ENCODE measurements at regions not wholly inside any gene's neighbourhood (a gene's known extent, or its start where the extent isn't known, plus 50 kb on each side); places are given as distances from the start of the nearest gene placed in this dataset.
"Not testable (repeated sequence)": the region's sequence is repeated elsewhere in the genome, so short reads cannot be mapped to it uniquely, and the experiment has no call there.

GRCh38 chr2:8254214-8254613 lies 427.6 kb upstream of the ID2 start:
- Mint-ChIP-seq H3K9me3 (peaks cover 0 to 10% (median 5%) of the 10 kb centered on the region in 9 donors), H3K4me1 (peaks cover 5 to 15% (median 10%) of the 10 kb centered on the region in 4 donors)
- H3K27ac Mint-ChIP-seq, DNase-seq, H3K4me3 Mint-ChIP-seq, H3K27me3 Mint-ChIP-seq, POLR2A ChIA-PET, ATAC-seq, H3K36me3 Mint-ChIP-seq: not testable (repeated sequence)

DNA sequence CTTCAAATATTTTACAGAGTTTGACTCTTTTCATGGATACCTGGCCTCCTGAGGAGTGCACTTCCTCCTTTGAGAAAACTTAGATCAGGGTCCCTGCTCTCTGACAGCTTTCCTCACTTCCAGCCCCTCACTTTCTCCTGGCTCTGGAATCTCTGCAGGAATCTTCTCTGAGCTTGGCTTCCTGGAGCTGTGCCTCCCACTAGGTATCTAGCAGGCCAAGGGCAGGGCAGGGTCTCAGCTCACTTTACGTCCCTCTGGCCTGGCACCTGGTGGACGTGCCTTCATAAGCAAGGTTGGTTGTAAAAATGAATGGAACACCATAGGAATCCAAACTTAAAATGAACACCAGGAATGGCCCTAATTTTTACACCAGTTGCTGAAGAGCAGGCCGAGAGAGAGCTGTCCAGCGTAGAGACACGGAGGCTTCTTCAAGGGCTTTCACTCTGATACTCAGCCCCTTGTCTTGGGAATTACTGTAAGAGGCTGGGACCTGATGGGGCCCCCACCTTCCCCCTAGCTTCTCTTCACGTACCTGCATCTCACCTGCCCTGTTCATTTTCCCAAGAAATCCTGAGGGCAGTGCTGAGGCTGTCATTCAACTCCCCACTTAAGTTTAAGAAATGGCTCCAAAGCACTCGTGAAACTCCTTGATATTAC lies 426.9 kb upstream of the ID2 start:
- Mint-ChIP-seq H3K4me1 (peaks cover 5 to 18% (median 10%) of the 10 kb centered on the region in 4 donors), H3K27ac (peak overlapping the region in 1 of 10 donors; percentile 32), H3K4me3 (no peak overlapping the region), H3K27me3 (peaks cover 0 to 7% (median 0%) of the 10 kb centered on the region in 5 donors), H3K9me3 (peaks cover 0 to 10% (median 5%) of the 10 kb centered on the region in 9 donors), H3K36me3 (peaks cover 0 to 2% (median 0%) of the 10 kb centered on the region in 3 donors)
- ATAC-seq (no peak), DNase-seq (no peak)
- POLR2A ChIA-PET, result no interaction called here

- POLR2A ChIA-PET, result no interaction called here
- H3K27me3 Mint-ChIP-seq, result peaks cover 0 to 5% (median 0%) of the 10 kb centered on the region in 5 donors
- no peak for DNase-seq
These were observed 426.4 kb upstream of the ID2 start for GRCh38 chr2:8255448-8255800.

DNA sequence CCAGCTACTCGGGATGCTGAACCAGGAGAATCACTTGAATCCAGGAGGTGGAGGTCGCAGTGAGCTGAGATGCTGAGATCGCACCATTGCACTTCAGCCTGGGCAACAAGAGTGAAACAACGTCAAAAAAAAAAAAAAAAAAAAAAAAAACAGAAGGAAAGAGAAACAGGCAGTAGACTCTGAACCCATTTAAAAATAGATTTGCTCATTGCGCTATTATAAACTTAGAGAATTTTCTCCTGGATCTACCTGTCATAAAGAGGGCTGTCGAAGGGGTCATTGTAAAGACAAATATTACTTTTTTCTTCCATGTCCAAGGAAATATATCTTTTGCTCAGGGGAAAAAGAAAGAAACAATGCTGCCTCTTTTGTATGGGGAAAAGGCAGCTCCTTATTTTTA lies 425.0 kb upstream of the ID2 start:
- H3K4me1 Mint-ChIP-seq, result peaks cover 6 to 16% (median 10%) of the 10 kb centered on the region in 4 donors
- DNase-seq (no peak), ATAC-seq (no peak)
- no peak overlapping the region for H3K4me3 Mint-ChIP-seq
- H3K9me3 Mint-ChIP-seq, result peaks cover 0 to under 1% (median 0%) of the 10 kb centered on the region in 9 donors
- peaks cover 0 to 4% (median 0%) of the 10 kb centered on the region in 5 donors for H3K27me3 Mint-ChIP-seq
- H3K27ac Mint-ChIP-seq, result no peak overlapping the region
- H3K36me3 Mint-ChIP-seq, result no peaks in the 10 kb centered on the region
- POLR2A ChIA-PET, result no interaction called here

More at GRCh38 chr2:8255448-8255800, 426.4 kb upstream of the ID2 start:
- H3K36me3 Mint-ChIP-seq, result no peaks in the 10 kb centered on the region
- H3K9me3 Mint-ChIP-seq, result peaks cover 0 to 6% (median 4%) of the 10 kb centered on the region in 9 donors
- ATAC-seq, result no peak
- H3K4me1 Mint-ChIP-seq, result peaks cover 6 to 19% (median 10%) of the 10 kb centered on the region in 4 donors
- H3K27ac Mint-ChIP-seq, result no peak overlapping the region
- H3K4me3 Mint-ChIP-seq, result no peak overlapping the region

- DNase-seq (no peak), ATAC-seq (no peak)
- Mint-ChIP-seq H3K27me3 (peaks cover 0 to 4% (median 0%) of the 10 kb centered on the region in 5 donors), H3K9me3 (no peaks in the 10 kb centered on the region), H3K4me1 (peaks cover 6 to 16% (median 10%) of the 10 kb centered on the region in 4 donors), H3K4me3 (no peak overlapping the region), H3K36me3 (no peaks in the 10 kb centered on the region), H3K27ac (no peak overlapping the region)
- POLR2A ChIA-PET, result no interaction called here
These were observed 424.4 kb upstream of the ID2 start for GRCh38 chr2:8257502-8257901.

- Mint-ChIP-seq H3K27ac (no peak overlapping the region), H3K9me3 (no peaks in the 10 kb centered on the region), H3K4me1 (peaks cover 6 to 14% (median 10%) of the 10 kb centered on the region in 4 donors), H3K27me3 (peaks cover 0 to 4% (median 0%) of the 10 kb centered on the region in 5 donors), H3K4me3 (no peak overlapping the region), H3K36me3 (no peaks in the 10 kb centered on the region)
- ATAC-seq (no peak), DNase-seq (no peak)
- POLR2A ChIA-PET, result no interaction called here
These were observed 423.4 kb upstream of the ID2 start for GRCh38 chr2:8258406-8258805.

- H3K36me3 Mint-ChIP-seq, result no peaks in the 10 kb centered on the region
- no peaks in the 10 kb centered on the region for H3K9me3 Mint-ChIP-seq
- peak overlapping the region in 1 of 10 donors; percentile 31 for H3K27ac Mint-ChIP-seq
- POLR2A ChIA-PET, result no interaction called here
- H3K27me3 Mint-ChIP-seq, result peaks cover 0 to 4% (median 0%) of the 10 kb centered on the region in 5 donors
- peaks cover 1 to 9% (median 4%) of the 10 kb centered on the region in 4 donors for H3K4me1 Mint-ChIP-seq
- no peak overlapping the region for H3K4me3 Mint-ChIP-seq
- DNase-seq (no peak), ATAC-seq (no peak)
These were observed 422.6 kb upstream of the ID2 start for GRCh38 chr2:8259106-8259840.

- H3K36me3 Mint-ChIP-seq, result no peaks in the 10 kb centered on the region
- ATAC-seq, result no peak
- peaks cover 0 to 5% (median under 1%) of the 10 kb centered on the region in 4 donors for H3K4me1 Mint-ChIP-seq
- peaks cover 0 to 4% (median 0%) of the 10 kb centered on the region in 5 donors for H3K27me3 Mint-ChIP-seq
- H3K27ac Mint-ChIP-seq, result no peak overlapping the region
- H3K9me3 Mint-ChIP-seq, result no peaks in the 10 kb centered on the region
- no peak overlapping the region for H3K4me3 Mint-ChIP-seq
- no peak for DNase-seq
- POLR2A ChIA-PET, result no interaction called here
These were observed 422.0 kb upstream of the ID2 start for GRCh38 chr2:8259841-8260178.

- H3K4me1 Mint-ChIP-seq, result peaks cover 0 to 5% (median under 1%) of the 10 kb centered on the region in 4 donors
- H3K27ac Mint-ChIP-seq, result no peak overlapping the region
- H3K9me3 Mint-ChIP-seq, result no peaks in the 10 kb centered on the region
- peaks cover 0 to 4% (median 0%) of the 10 kb centered on the region in 5 donors for H3K27me3 Mint-ChIP-seq
- no peak overlapping the region for H3K4me3 Mint-ChIP-seq
- DNase-seq, result no peak
- ATAC-seq, result no peak
- no peaks in the 10 kb centered on the region for H3K36me3 Mint-ChIP-seq
- POLR2A ChIA-PET, result no interaction called here
These were observed 421.6 kb upstream of the ID2 start for GRCh38 chr2:8260213-8260612.

- Mint-ChIP-seq H3K27me3 (no peaks in the 10 kb centered on the region), H3K4me3 (no peak overlapping the region)
These were observed 418.0 kb upstream of the ID2 start for GRCh38 chr2:8263901-8264300.

DNA sequence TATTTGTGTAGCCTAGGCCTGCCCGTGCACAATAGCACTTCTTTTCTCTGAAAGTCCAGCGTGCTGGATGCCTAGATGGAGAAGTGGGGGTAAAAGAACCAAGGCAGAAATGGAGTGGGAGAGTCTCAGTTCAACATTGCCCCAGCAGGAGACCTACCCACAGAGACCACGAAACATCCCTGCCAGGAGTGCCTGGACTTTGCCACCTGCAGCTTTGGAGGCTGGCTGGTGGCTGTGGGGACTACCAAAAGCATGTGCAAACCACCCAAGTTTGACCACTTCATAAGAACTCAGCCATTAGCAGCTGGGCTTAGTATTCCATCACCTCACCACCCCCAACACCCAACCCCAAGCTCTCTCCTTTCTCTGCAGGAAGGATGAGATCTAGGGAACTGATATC lies 416.9 kb upstream of the ID2 start:
- Mint-ChIP-seq H3K36me3 (no peaks in the 10 kb centered on the region), H3K4me1 (peaks cover 0 to 2% (median under 1%) of the 10 kb centered on the region in 4 donors), H3K27me3 (no peaks in the 10 kb centered on the region), H3K9me3 (no peaks in the 10 kb centered on the region), H3K27ac (no peak overlapping the region), H3K4me3 (no peak overlapping the region)
- ATAC-seq, result no peak
- DNase-seq, result no peak
- POLR2A ChIA-PET, result no interaction called here

More at GRCh38 chr2:8263901-8264300, 418.0 kb upstream of the ID2 start:
- POLR2A ChIA-PET, result no interaction called here
- H3K36me3 Mint-ChIP-seq, result no peaks in the 10 kb centered on the region
- H3K4me1 Mint-ChIP-seq, result peaks cover 0 to 5% (median under 1%) of the 10 kb centered on the region in 4 donors
- ATAC-seq (no peak), DNase-seq (no peak)
- H3K9me3 Mint-ChIP-seq, result no peaks in the 10 kb centered on the region
- no peak overlapping the region for H3K27ac Mint-ChIP-seq

DNA sequence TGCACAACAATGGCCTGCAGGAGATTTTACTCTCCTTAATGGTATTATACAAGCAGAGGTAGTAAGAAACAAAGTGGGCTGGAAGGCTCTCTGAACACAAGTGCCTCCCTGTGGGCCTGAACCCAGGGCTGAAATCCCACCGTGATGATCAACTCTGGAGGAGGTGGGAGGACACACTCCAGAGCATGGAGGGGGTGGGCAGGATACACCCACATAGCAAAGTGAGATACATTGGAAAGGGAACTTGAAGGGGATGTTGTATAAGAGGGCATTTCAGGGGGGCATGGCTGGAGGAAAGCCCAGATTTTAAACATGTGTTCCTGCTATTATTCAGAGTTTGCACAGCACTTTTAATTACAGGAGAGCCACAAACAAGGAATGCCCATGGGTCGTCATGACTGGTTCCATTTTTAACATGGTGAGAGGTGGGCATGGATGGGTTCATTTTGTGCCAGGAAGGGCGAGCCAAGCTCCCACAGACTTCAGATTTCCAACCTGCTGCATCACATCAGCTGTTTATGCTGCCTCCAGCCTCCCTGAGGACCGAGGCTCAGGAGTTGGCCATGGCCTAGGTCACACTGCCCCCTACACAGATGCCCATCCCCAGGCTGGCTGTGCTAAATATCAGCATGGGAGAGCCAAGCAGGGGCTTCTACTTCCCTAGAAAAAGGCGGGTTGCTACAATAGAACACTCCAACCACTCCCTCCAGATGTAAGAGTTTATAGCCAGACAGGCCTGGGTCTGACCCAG lies 416.2 kb upstream of the ID2 start:
- Mint-ChIP-seq H3K9me3 (no peaks in the 10 kb centered on the region), H3K27ac (no peak overlapping the region), H3K27me3 (no peaks in the 10 kb centered on the region), H3K4me3 (no peak overlapping the region), H3K4me1 (no peaks in the 10 kb centered on the region), H3K36me3 (no peaks in the 10 kb centered on the region)
- DNase-seq (no peak), ATAC-seq (no peak)
- POLR2A ChIA-PET, result no interaction called here

DNA sequence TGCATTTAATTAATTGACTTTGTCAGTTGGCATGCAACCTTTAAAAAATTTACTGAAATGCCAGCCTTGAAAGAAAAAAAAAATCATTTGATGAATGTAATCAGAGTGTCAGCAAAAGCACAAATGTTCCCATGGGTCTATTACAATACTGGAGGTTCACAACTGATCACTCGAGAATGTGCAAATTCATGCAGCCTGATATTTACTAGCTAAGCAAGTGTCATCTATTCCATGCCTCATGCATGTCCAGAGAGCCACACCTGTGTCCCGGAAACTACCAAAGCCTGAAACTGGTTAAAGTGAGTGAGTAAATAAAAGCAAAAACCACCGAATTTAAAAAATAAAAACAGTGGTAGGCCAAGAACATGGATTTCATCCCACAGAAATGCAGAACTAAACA lies 415.3 kb upstream of the ID2 start:
- ATAC-seq (no peak), DNase-seq (no peak)
- POLR2A ChIA-PET, result no interaction called here
- no peak overlapping the region for H3K27ac Mint-ChIP-seq
- H3K36me3 Mint-ChIP-seq, result no peaks in the 10 kb centered on the region
- H3K4me1 Mint-ChIP-seq, result no peaks in the 10 kb centered on the region
- no peak overlapping the region for H3K4me3 Mint-ChIP-seq
- H3K9me3 Mint-ChIP-seq, result no peaks in the 10 kb centered on the region
- no peaks in the 10 kb centered on the region for H3K27me3 Mint-ChIP-seq
